ENCODE measurements at regions not wholly inside any gene's neighbourhood (a gene's known extent, or its start where the extent isn't known, plus 50 kb on each side); places are given as distances from the start of the nearest gene placed in this dataset.

DNA sequence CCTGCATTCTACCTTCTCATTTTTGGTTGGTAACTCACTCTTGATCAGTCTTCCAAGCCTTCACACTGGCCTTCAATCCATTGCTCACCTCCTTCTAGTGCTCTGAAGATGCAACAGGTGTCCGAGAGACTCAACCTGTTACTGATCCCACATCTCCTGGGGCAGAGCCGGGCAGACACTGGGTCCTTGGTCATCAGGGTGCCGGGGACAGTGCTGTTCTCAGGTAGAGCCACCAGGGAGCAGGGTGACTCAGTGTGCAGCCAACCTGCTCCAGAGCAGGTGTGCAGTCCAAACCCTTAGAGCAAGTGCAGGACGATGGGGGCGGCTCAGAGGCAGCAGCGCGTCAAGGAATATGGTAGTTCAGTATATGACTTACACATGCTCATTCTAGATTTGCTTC lies 188.4 kb downstream of the DHX15 start:
- no peaks in the 10 kb centered on the region for H3K79me2 ChIP-seq (ENCODE audit: insufficient read depth, low read length)
- H3K4me2 ChIP-seq (ENCODE audit: low read length) = no peak overlapping the region
- TF ChIP-seq, protein P1, sequence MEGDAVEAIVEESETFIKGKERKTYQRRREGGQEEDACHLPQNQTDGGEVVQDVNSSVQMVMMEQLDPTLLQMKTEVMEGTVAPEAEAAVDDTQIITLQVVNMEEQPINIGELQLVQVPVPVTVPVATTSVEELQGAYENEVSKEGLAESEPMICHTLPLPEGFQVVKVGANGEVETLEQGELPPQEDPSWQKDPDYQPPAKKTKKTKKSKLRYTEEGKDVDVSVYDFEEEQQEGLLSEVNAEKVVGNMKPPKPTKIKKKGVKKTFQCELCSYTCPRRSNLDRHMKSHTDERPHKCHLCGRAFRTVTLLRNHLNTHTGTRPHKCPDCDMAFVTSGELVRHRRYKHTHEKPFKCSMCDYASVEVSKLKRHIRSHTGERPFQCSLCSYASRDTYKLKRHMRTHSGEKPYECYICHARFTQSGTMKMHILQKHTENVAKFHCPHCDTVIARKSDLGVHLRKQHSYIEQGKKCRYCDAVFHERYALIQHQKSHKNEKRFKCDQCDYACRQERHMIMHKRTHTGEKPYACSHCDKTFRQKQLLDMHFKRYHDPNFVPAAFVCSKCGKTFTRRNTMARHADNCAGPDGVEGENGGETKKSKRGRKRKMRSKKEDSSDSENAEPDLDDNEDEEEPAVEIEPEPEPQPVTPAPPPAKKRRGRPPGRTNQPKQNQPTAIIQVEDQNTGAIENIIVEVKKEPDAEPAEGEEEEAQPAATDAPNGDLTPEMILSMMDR (IDR thresholded peaks at IDR 0.05; ENCODE audit: low read length) = no peak
- TF ChIP-seq EZH2 (IDR thresholded peaks at IDR 0.05; ENCODE audit: borderline replicate concordance, low read length) = no peak
- no peak overlapping the region for H3K9ac ChIP-seq (ENCODE audit: low read length)
- no peaks in the 10 kb centered on the region for H3K9me2 ChIP-seq (ENCODE audit: low read depth, low read length)
- no peaks in the 10 kb centered on the region for H3K9me3 ChIP-seq (ENCODE audit: low read length)
- H3K27ac ChIP-seq (ENCODE audit: low read depth, low read length, poor library complexity, severe bottlenecking) = no peak overlapping the region
- no peaks in the 10 kb centered on the region for H3K27me3 ChIP-seq (ENCODE audit: insufficient read depth, low read length)
- no peaks in the 10 kb centered on the region for H4K20me1 ChIP-seq (ENCODE audit: insufficient read depth, low read length)
- H3K36me3 ChIP-seq (ENCODE audit: insufficient read depth, low read length) = no peaks in the 10 kb centered on the region
- no peaks in the 10 kb centered on the region for H3K4me1 ChIP-seq (ENCODE audit: insufficient read depth, low read length, severe bottlenecking)
- no peak overlapping the region for H3K4me3 ChIP-seq (ENCODE audit: low read depth, low read length, poor library complexity, severe bottlenecking)
- no peaks in the 10 kb centered on the region for H3F3A ChIP-seq (ENCODE audit: insufficient read depth, low read length)
- no peak overlapping the region for H2AFZ ChIP-seq (ENCODE audit: low read length)

DNA sequence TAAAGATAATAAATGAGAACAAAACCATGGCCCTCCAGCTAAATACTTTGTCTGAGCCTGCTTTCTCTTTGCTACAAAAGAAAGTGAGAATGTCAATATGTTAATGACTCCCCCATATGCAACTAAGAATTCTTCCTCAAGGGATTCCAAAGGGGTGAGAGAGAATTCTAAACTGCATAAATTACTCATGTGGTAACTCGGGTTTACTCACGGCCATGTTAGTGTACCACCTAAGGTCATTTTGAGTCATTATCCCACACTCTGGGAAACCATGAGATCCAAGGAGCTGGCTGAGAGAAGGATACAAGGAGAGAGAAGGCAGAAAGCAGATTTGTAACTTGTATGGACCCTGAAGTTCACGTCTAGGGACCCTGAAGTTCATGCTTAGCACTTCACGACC lies 190.3 kb downstream of the DHX15 start:
- no peak overlapping the region for H3K4me3 ChIP-seq (ENCODE audit: low read depth, low read length, poor library complexity, severe bottlenecking)
- no peaks in the 10 kb centered on the region for H3K9me3 ChIP-seq (ENCODE audit: low read length)
- TF ChIP-seq EZH2 (IDR thresholded peaks at IDR 0.05; ENCODE audit: borderline replicate concordance, low read length) = no peak
- TF ChIP-seq, protein P1 (IDR thresholded peaks at IDR 0.05; ENCODE audit: low read length) = no peak
- no peak overlapping the region for H3K27ac ChIP-seq (ENCODE audit: low read depth, low read length, poor library complexity, severe bottlenecking)
- no peaks in the 10 kb centered on the region for H3F3A ChIP-seq (ENCODE audit: insufficient read depth, low read length)
- no peak overlapping the region for H3K4me2 ChIP-seq (ENCODE audit: low read length)
- no peaks in the 10 kb centered on the region for H3K36me3 ChIP-seq (ENCODE audit: insufficient read depth, low read length)
- H3K4me1 ChIP-seq (ENCODE audit: insufficient read depth, low read length, severe bottlenecking) = no peaks in the 10 kb centered on the region
- no peaks in the 10 kb centered on the region for H3K27me3 ChIP-seq (ENCODE audit: insufficient read depth, low read length)
- no peaks in the 10 kb centered on the region for H3K9me2 ChIP-seq (ENCODE audit: low read depth, low read length)
- H3K79me2 ChIP-seq (ENCODE audit: insufficient read depth, low read length) = no peaks in the 10 kb centered on the region
- no peak overlapping the region for H3K9ac ChIP-seq (ENCODE audit: low read length)
- H2AFZ ChIP-seq (ENCODE audit: low read length) = no peak overlapping the region
- no peaks in the 10 kb centered on the region for H4K20me1 ChIP-seq (ENCODE audit: insufficient read depth, low read length)

DNA sequence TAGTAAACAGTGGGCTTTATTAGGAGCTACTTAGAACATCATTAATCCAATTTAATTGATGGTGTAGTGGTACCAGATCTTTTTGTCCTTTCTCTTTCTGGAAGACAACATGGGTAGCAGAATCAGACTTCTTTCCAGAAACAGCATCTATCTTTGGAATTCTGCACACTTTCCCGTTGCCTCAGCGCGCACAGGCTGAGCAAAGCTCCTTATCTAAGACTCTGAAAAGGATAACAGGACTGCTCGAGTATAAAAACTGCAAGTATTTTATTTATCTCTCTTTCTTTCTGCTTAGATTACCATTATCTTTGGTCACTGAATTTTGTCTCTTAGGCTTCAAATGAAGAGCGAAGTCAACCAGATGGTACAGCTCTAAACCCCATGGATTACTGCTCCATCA lies 191.7 kb downstream of the DHX15 start:
- H3F3A ChIP-seq (ENCODE audit: insufficient read depth, low read length) = no peaks in the 10 kb centered on the region
- H3K27me3 ChIP-seq (ENCODE audit: insufficient read depth, low read length) = no peaks in the 10 kb centered on the region
- H4K20me1 ChIP-seq (ENCODE audit: insufficient read depth, low read length) = no peaks in the 10 kb centered on the region
- H3K4me3 ChIP-seq (ENCODE audit: low read depth, low read length, poor library complexity, severe bottlenecking) = no peak overlapping the region
- no peaks in the 10 kb centered on the region for H3K36me3 ChIP-seq (ENCODE audit: insufficient read depth, low read length)
- H3K9me2 ChIP-seq (ENCODE audit: low read depth, low read length) = no peaks in the 10 kb centered on the region
- no peaks in the 10 kb centered on the region for H3K9me3 ChIP-seq (ENCODE audit: low read length)
- no peak for TF ChIP-seq EZH2 (IDR thresholded peaks at IDR 0.05; ENCODE audit: borderline replicate concordance, low read length)
- TF ChIP-seq, protein P1 (IDR thresholded peaks at IDR 0.05; ENCODE audit: low read length) = no peak
- H3K4me1 ChIP-seq (ENCODE audit: insufficient read depth, low read length, severe bottlenecking) = no peaks in the 10 kb centered on the region
- H3K27ac ChIP-seq (ENCODE audit: low read depth, low read length, poor library complexity, severe bottlenecking) = no peak overlapping the region
- H2AFZ ChIP-seq (ENCODE audit: low read length) = no peak overlapping the region
- H3K79me2 ChIP-seq (ENCODE audit: insufficient read depth, low read length) = no peaks in the 10 kb centered on the region
- H3K4me2 ChIP-seq (ENCODE audit: low read length) = no peak overlapping the region
- no peak overlapping the region for H3K9ac ChIP-seq (ENCODE audit: low read length)

Data from OCI-LY1 (cell line).